ENCODE measurements at regions not wholly inside any gene's neighbourhood (a gene's known extent, or its start where the extent isn't known, plus 50 kb on each side); places are given as distances from the start of the nearest gene placed in this dataset.

GRCh38 chr13:60229708-60230272, 66.1 kb upstream of the DIAPH3 start:
- TF ChIP-seq CTCF (conservative IDR thresholded peaks at IDR 0.05 in 1 of 2, IDR thresholded peaks at IDR 0.05 in 1 of 2; ENCODE audit: low read depth in 1 of 2, low read length in 2 of 2) (no peak), EZH2 (IDR thresholded peaks at IDR 0.05; ENCODE audit: low read length, missing control alignments) (no peak)
